CD14-positive monocyte (primary cell): ENCODE measurements at regions not wholly inside any gene's neighbourhood (a gene's known extent, or its start where the extent isn't known, plus 50 kb on each side); places are given as distances from the start of the nearest gene placed in this dataset.

Source experiments
- DNase-seq, 3 donors: peaks; one replicate each; pipeline ENCODE4 v3.0.0-alpha.2; 2011 to 2022
- H2AFZ ChIP-seq: 2 replicates; pipeline ENCODE4 v1.6.0; 2012; ENCODE audit warnings: mild to moderate bottlenecking, low read depth, low read length, inconsistent platforms; ENCODE audit not compliant: insufficient read depth, poor library complexity, severe bottlenecking
- H3K27ac ChIP-seq, 2 donors: 1 replicate in 1 of 2; 2 replicates in 1 of 2; pipeline ENCODE4 v1.5.1; 2012 to 2013; ENCODE audit warnings: low read length in 2 of 2, control low read depth in 1 of 2, inconsistent platforms in 1 of 2, low read depth in 1 of 2, mild to moderate bottlenecking in 1 of 2
- H3K27me3 ChIP-seq, 2 donors: one replicate each; pipeline versions ENCODE4 v1.6.0 to v1.6.1; 2011 to 2013; ENCODE audit warnings: low read length in 2 of 2; ENCODE audit not compliant: control insufficient read depth in 2 of 2, insufficient read depth in 2 of 2
- H3K36me3 ChIP-seq, 2 donors: replicated peaks in 1 of 2; 1 replicate in 1 of 2; 2 replicates in 1 of 2; pipeline versions ENCODE4 v1.5.1 to v1.6.1; 2012 to 2013; ENCODE audit warnings: low read length in 2 of 2, control low read depth in 1 of 2, inconsistent platforms in 1 of 2, mild to moderate bottlenecking in 1 of 2; ENCODE audit not compliant: insufficient read depth in 2 of 2, control insufficient read depth in 1 of 2
- H3K4me1 ChIP-seq, 2 donors: 1 replicate in 1 of 2; 2 replicates in 1 of 2; pipeline versions ENCODE4 v1.5.1 to v1.6.1; 2012 to 2013; ENCODE audit warnings: low read length in 2 of 2, control low read depth in 1 of 2, inconsistent platforms in 1 of 2, mild to moderate bottlenecking in 1 of 2, moderate library complexity in 1 of 2; ENCODE audit not compliant: insufficient read depth in 2 of 2, control insufficient read depth in 1 of 2
- H3K4me2 ChIP-seq: replicated peaks from 2 replicates; pipeline ENCODE3; 2012; ENCODE audit warnings: low read length, moderate library complexity, mild to moderate bottlenecking; ENCODE audit not compliant: poor library complexity, severe bottlenecking; ENCODE audit errors: extremely low read depth
- H3K4me3 ChIP-seq, 3 experiments: fragments of 200-600 bp in 1 of 3; sonication (generic) in 1 of 3; replicated peaks in 1 of 3; 1 replicate in 2 of 3; 2 replicates in 1 of 3; pipeline ENCODE4 v1.5.1; 2011 to 2013; ENCODE audit warnings: low read length in 3 of 3, mild to moderate bottlenecking in 3 of 3, control low read depth in 2 of 3, low read depth in 2 of 3, inconsistent platforms in 1 of 3, moderate library complexity in 1 of 3
- H3K79me2 ChIP-seq: 2 replicates; pipeline ENCODE4 v1.6.0; 2012; ENCODE audit warnings: mild to moderate bottlenecking, control low read depth, inconsistent platforms, low read length, moderate library complexity; ENCODE audit not compliant: insufficient read depth
- H3K9ac ChIP-seq: 2 replicates; pipeline ENCODE4 v1.6.0; 2017; ENCODE audit warnings: low read length, mild to moderate bottlenecking; ENCODE audit not compliant: insufficient read depth, poor library complexity, severe bottlenecking
- H3K9me3 ChIP-seq, 2 donors: replicated peaks in 1 of 2; 1 replicate in 1 of 2; 2 replicates in 1 of 2; pipeline versions ENCODE4 v1.5.1 to v1.6.1; 2012 to 2013; ENCODE audit warnings: low read length in 2 of 2, control low read depth in 1 of 2; ENCODE audit not compliant: control insufficient read depth in 1 of 2, insufficient read depth in 1 of 2
- H4K20me1 ChIP-seq: 2 replicates; pipeline ENCODE4 v1.6.0; 2012; ENCODE audit warnings: mild to moderate bottlenecking, low read length, control low read depth, moderate library complexity; ENCODE audit not compliant: insufficient read depth
- H3K27ac Mint-ChIP-seq, 7 donors: one replicate each; pipeline ENCODE4 v1.8.0; 2020; ENCODE audit warnings: mild to moderate bottlenecking in 7 of 7, mixed read lengths in 7 of 7, moderate library complexity in 6 of 7, inconsistent platforms in 2 of 7
- H3K27me3 Mint-ChIP-seq, 3 donors: one replicate each; pipeline ENCODE4 v1.8.0; 2021 to 2022; ENCODE audit warnings: low read depth in 3 of 3, mild to moderate bottlenecking in 3 of 3, mixed read lengths in 3 of 3, moderate library complexity in 3 of 3, inconsistent platforms in 1 of 3
- H3K36me3 Mint-ChIP-seq, 2 donors: one replicate each; pipeline ENCODE4 v1.8.0; 2020; ENCODE audit warnings: mixed read lengths in 2 of 2, inconsistent platforms in 1 of 2, mild to moderate bottlenecking in 1 of 2
- H3K4me1 Mint-ChIP-seq: one replicate; pipeline ENCODE4 v1.8.0; 2020; ENCODE audit warnings: mild to moderate bottlenecking, mixed read lengths
- H3K4me3 Mint-ChIP-seq, 2 donors: one replicate each; pipeline ENCODE4 v1.8.0; 2020; ENCODE audit warnings: mild to moderate bottlenecking in 2 of 2, mixed read lengths in 2 of 2, moderate library complexity in 1 of 2
- H3K9me3 Mint-ChIP-seq, 7 donors: one replicate each; pipeline ENCODE4 v1.8.0; 2020 to 2022; ENCODE audit warnings: mixed read lengths in 7 of 7, mild to moderate bottlenecking in 6 of 7, moderate library complexity in 6 of 7, inconsistent platforms in 2 of 7
- WGBS: methylation state at CpG from one replicate; pipeline ENCODE4 v1.1.5; 2013; ENCODE audit warnings: missing lambda C conversion rate; ENCODE audit not compliant: insufficient coverage; 5-methylcytosine and 5-hydroxymethylcytosine counted together
- intact Hi-C, 2 donors: fragments of 100-400 bp; cut with micrococcal nuclease; formaldehyde crosslinking; loops; one replicate each; pipeline versions ENCODE4 v1.15.0 to v1.15.1; 2023
- TF ChIP-seq, protein P1 (sequence below): fragments of 200-600 bp; IDR thresholded peaks from one replicate; pipeline ENCODE4 v1.8.0; 2022; ENCODE audit warnings: antibody characterized with exemption, mild to moderate bottlenecking

DNA sequence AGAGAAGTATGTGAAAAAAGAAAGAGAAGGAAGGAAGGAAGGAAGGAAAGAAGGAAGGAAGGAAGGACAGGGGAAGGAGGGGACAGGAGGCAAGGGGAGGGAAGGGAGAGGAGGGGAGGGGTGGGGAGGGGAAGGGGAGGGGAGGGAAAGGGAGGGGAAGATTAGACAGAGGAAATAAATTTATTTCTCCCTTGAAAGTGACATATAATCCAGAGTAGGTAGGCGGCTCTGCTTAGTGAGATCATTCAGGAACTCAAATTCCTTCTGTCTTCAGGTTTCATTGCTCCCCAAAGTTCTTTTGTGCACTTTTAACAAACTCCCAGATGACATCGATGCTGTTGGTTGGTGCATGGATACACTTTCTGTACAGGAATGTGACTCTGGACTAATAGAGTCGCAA is 594.7 kb upstream of the STEAP1 start:
- H3K27ac Mint-ChIP-seq: no peak overlapping the region
- Histone ChIP-seq H4K20me1 (no peaks in the 10 kb centered on the region), H3K4me1 (no peaks in the 10 kb centered on the region), H3K9me3 (no peaks in the 10 kb centered on the region), H3K27me3 (no peaks in the 10 kb centered on the region), H3K4me3 (no peak overlapping the region), H2AFZ (no peak overlapping the region), H3K9ac (no peak overlapping the region), H3K27ac (no peak overlapping the region), H3K36me3 (no peaks in the 10 kb centered on the region), H3K79me2 (no peaks in the 10 kb centered on the region), H3K4me2 (no peak overlapping the region)
- H3K4me3 Mint-ChIP-seq: no peak overlapping the region
- peaks cover 0 to 6% (median 2%) of the 10 kb centered on the region in 7 donors for H3K9me3 Mint-ChIP-seq
- no CpG with 5 or more reads among the region's 3 CpGs for WGBS
- DNase-seq: no peak
- intact Hi-C loops: no loop called here
- H3K4me1 Mint-ChIP-seq: no peaks in the 10 kb centered on the region
- peaks cover 0 to 3% (median 0%) of the 10 kb centered on the region in 3 donors for H3K27me3 Mint-ChIP-seq
- no peaks in the 10 kb centered on the region for H3K36me3 Mint-ChIP-seq
- TF ChIP-seq, protein P1, sequence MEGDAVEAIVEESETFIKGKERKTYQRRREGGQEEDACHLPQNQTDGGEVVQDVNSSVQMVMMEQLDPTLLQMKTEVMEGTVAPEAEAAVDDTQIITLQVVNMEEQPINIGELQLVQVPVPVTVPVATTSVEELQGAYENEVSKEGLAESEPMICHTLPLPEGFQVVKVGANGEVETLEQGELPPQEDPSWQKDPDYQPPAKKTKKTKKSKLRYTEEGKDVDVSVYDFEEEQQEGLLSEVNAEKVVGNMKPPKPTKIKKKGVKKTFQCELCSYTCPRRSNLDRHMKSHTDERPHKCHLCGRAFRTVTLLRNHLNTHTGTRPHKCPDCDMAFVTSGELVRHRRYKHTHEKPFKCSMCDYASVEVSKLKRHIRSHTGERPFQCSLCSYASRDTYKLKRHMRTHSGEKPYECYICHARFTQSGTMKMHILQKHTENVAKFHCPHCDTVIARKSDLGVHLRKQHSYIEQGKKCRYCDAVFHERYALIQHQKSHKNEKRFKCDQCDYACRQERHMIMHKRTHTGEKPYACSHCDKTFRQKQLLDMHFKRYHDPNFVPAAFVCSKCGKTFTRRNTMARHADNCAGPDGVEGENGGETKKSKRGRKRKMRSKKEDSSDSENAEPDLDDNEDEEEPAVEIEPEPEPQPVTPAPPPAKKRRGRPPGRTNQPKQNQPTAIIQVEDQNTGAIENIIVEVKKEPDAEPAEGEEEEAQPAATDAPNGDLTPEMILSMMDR: no peak

DNA sequence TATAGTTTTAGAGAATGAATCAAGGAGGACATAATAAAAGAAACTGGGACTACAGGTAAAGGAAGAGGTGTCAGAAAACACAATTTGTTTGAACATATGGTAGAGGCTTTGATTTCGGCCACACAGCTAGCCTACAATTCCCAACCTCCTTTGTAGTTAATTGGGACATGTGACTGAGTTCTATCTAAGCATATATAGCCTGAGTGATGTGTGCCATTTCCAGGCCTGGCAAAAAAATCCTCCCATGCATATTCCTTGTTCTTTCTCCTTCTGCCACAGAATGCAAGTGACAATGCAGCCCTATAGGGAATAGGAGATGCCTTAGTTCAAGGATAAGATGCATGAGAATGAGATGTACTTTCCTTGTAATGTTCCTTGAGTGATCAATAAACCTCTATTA is 590.7 kb upstream of the STEAP1 start:
- no peaks in the 10 kb centered on the region for H3K36me3 Mint-ChIP-seq

More for the DNA sequence above, 590.7 kb upstream of the STEAP1 start:
- TF ChIP-seq, protein P1: no peak
- intact Hi-C loops: no loop called here
- Histone ChIP-seq H3K79me2 (no peaks in the 10 kb centered on the region), H3K4me1 (no peaks in the 10 kb centered on the region), H3K9me3 (peaks cover 0 to 4% of the 10 kb centered on the region in 2 donors), H3K36me3 (no peaks in the 10 kb centered on the region), H3K27me3 (no peaks in the 10 kb centered on the region), H3K4me2 (no peak overlapping the region), H4K20me1 (no peaks in the 10 kb centered on the region), H3K27ac (no peak overlapping the region), H2AFZ (no peak overlapping the region), H3K4me3 (no peak overlapping the region), H3K9ac (no peak overlapping the region)
- Mint-ChIP-seq H3K4me1 (no peaks in the 10 kb centered on the region), H3K9me3 (peaks cover 0 to 8% (median 5%) of the 10 kb centered on the region in 7 donors), H3K27ac (no peak overlapping the region), H3K4me3 (no peak overlapping the region), H3K27me3 (peaks cover 0 to 3% (median 0%) of the 10 kb centered on the region in 3 donors)
- DNase-seq: no peak
- WGBS: no CpG with 5 or more reads among the region's 1 CpG
